Activated CD4-positive, alpha-beta memory T cell treated with anti-CD3 and anti-CD28 coated beads for 36 hours (primary cell): ENCODE measurements at regions not wholly inside any gene's neighbourhood (a gene's known extent, or its start where the extent isn't known, plus 50 kb on each side); places are given as distances from the start of the nearest gene placed in this dataset.
"Not testable (repeated sequence)": the region's sequence is repeated elsewhere in the genome, so short reads cannot be mapped to it uniquely, and the experiment has no call there.

ENCODE experiments used
- CTCF ChIA-PET: fragments of 350-600 bp; sonication (Branson Sonifier 250); formaldehyde crosslinking; loops from one replicate; lab custom pipeline; 2021; ENCODE audit warnings: antibody characterized with exemption, inconsistent platforms; lab: Charles Lee
- POLR2A ChIA-PET: fragments of 350-600 bp; sonication (Branson Sonifier 250); formaldehyde crosslinking; loops from one replicate; lab custom pipeline; 2021; ENCODE audit warnings: antibody characterized with exemption; lab: Charles Lee
- DNase-seq: peaks from one replicate; pipeline ENCODE4 v3.0.0-alpha.2; 2020
- H3K27ac Mint-ChIP-seq: one replicate; pipeline ENCODE4 v1.8.0; 2021; ENCODE audit warnings: mixed read lengths
- H3K27me3 Mint-ChIP-seq: one replicate; pipeline ENCODE4 v1.8.0; 2021; ENCODE audit warnings: mixed read lengths
- H3K36me3 Mint-ChIP-seq: one replicate; pipeline ENCODE4 v1.8.0; 2021; ENCODE audit warnings: mixed read lengths
- H3K4me1 Mint-ChIP-seq: one replicate; pipeline ENCODE4 v1.8.0; 2021; ENCODE audit warnings: low read depth, mixed read lengths
- H3K4me3 Mint-ChIP-seq: one replicate; pipeline ENCODE4 v1.8.0; 2021; ENCODE audit warnings: mild to moderate bottlenecking, mixed read lengths
- H3K9me3 Mint-ChIP-seq: one replicate; pipeline ENCODE4 v1.8.0; 2021; ENCODE audit warnings: mixed read lengths
- intact Hi-C: fragments of 100-400 bp; cut with micrococcal nuclease; formaldehyde crosslinking; loops from one replicate; pipeline ENCODE4 v1.15.1; 2023

DNA sequence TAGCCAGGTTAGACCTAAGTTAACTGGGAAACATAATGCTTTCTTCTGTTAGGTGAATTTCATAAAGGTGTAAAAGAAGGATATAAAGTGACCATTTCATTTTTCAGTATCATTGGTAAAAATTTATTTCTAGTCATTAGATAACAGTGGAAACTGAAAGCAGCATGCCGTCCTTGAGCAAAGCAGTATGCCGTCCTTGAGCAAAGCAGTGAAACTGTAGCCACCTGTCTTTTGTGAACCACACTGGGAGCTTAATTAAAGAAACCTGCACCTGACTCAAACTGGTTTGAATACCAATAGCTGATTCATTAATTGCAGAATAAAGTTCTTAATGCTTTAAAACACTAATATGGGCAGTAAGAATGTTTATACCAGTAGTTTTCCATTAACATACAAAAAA is 281.5 kb upstream of the OR4C13 start:
- H3K4me1 Mint-ChIP-seq, DNase-seq, H3K4me3 Mint-ChIP-seq, H3K9me3 Mint-ChIP-seq, POLR2A ChIA-PET, H3K27ac Mint-ChIP-seq, intact Hi-C loops, H3K27me3 Mint-ChIP-seq, CTCF ChIA-PET, H3K36me3 Mint-ChIP-seq: not testable (repeated sequence)

- H3K4me3 Mint-ChIP-seq, H3K4me1 Mint-ChIP-seq, intact Hi-C loops, H3K36me3 Mint-ChIP-seq, H3K27ac Mint-ChIP-seq, POLR2A ChIA-PET, CTCF ChIA-PET, H3K27me3 Mint-ChIP-seq, DNase-seq: not testable (repeated sequence)
- peaks cover 18% of the 10 kb centered on the region for H3K9me3 Mint-ChIP-seq
Measured at GRCh38 chr11:49702121-49702520, 250.1 kb upstream of the OR4C13 start.

DNA sequence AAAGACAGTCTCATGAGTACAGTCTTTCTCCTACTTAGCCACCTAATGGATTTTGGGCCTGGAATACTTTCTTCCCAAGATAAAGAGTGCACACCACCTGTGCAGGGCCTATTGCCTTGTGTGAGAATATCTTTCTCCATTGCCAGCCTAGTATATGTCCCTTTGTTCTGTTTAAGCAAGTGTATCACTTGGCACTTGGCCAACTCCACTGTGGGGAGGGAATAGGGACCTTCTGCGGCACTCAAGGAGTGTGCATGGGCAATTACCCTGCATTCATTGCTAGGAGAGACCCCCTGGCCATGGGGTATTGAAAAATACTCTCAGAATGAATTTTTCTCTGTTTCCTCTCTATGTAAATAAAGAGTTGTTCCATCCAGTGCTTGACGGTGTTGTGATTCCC is 201.7 kb upstream of the OR4C13 start:
- H3K27me3 Mint-ChIP-seq, H3K4me3 Mint-ChIP-seq, intact Hi-C loops, DNase-seq, CTCF ChIA-PET, POLR2A ChIA-PET, H3K27ac Mint-ChIP-seq, H3K36me3 Mint-ChIP-seq, H3K4me1 Mint-ChIP-seq: not testable (repeated sequence)
- peaks cover 22% of the 10 kb centered on the region for H3K9me3 Mint-ChIP-seq

GRCh38 chr11:49750960-49751359 is 201.2 kb upstream of the OR4C13 start:
- intact Hi-C loops, CTCF ChIA-PET: not testable (repeated sequence)

GRCh38 chr11:49780791-49781190 is 171.4 kb upstream of the OR4C13 start:
- H3K4me1 Mint-ChIP-seq, intact Hi-C loops, DNase-seq, H3K27ac Mint-ChIP-seq, H3K27me3 Mint-ChIP-seq, H3K9me3 Mint-ChIP-seq, H3K36me3 Mint-ChIP-seq, CTCF ChIA-PET, H3K4me3 Mint-ChIP-seq, POLR2A ChIA-PET: not testable (repeated sequence)

More at GRCh38 chr11:49750960-49751359, 201.2 kb upstream of the OR4C13 start:
- DNase-seq, POLR2A ChIA-PET, H3K4me1 Mint-ChIP-seq, H3K4me3 Mint-ChIP-seq, H3K27ac Mint-ChIP-seq, H3K27me3 Mint-ChIP-seq, H3K36me3 Mint-ChIP-seq: not testable (repeated sequence)
- H3K9me3 Mint-ChIP-seq, result peaks cover 17% of the 10 kb centered on the region

DNA sequence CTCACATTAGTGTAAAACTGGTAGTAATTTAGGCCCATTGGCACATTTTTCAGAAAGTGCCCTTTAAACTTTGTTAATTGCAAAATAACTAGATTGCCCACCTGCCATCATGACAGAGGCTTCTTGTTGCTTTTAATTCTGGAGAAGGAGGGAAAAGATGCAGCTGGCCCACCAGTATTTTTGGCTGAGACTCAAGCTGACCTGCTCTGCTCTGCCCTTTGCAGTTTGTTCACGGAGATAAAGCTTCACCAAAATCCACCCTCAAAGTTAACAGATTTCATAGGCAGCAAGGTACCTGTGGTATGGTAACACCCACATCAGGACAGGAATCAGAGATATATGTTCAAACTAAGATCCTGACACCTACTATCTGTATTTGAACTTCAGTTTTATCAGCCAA is 170.2 kb upstream of the OR4C13 start:
- H3K4me1 Mint-ChIP-seq, H3K36me3 Mint-ChIP-seq, POLR2A ChIA-PET, DNase-seq, CTCF ChIA-PET, intact Hi-C loops, H3K4me3 Mint-ChIP-seq, H3K27ac Mint-ChIP-seq, H3K9me3 Mint-ChIP-seq, H3K27me3 Mint-ChIP-seq: not testable (repeated sequence)

- H3K9me3 Mint-ChIP-seq, H3K27me3 Mint-ChIP-seq, DNase-seq, H3K4me3 Mint-ChIP-seq, H3K4me1 Mint-ChIP-seq, H3K27ac Mint-ChIP-seq, POLR2A ChIA-PET, H3K36me3 Mint-ChIP-seq, intact Hi-C loops, CTCF ChIA-PET: not testable (repeated sequence)
Measured at GRCh38 chr11:49783841-49784240, 168.3 kb upstream of the OR4C13 start.

DNA sequence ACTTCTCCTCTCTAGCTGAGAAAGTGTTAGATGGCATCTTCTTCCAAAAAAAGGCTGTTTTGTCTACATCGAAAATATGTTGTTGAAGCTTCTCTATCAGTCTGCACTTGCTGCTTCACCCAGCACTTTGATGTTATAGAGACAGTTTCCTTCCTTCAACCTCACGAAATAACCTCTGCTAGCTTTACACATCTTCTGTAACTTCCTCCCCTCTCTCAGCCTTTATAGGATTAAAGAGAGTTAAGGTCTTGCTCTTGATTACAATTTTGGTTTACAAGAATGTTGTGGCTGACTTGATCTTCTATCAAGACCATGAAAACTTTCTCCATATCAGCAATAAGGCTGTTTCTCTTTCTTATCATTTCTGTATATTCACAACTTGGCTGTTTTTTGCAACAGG is 162.4 kb upstream of the OR4C13 start:
- POLR2A ChIA-PET, H3K27ac Mint-ChIP-seq, DNase-seq, CTCF ChIA-PET, intact Hi-C loops, H3K4me3 Mint-ChIP-seq, H3K36me3 Mint-ChIP-seq, H3K27me3 Mint-ChIP-seq, H3K4me1 Mint-ChIP-seq: not testable (repeated sequence)
- H3K9me3 Mint-ChIP-seq, result peaks cover 11% of the 10 kb centered on the region

DNA sequence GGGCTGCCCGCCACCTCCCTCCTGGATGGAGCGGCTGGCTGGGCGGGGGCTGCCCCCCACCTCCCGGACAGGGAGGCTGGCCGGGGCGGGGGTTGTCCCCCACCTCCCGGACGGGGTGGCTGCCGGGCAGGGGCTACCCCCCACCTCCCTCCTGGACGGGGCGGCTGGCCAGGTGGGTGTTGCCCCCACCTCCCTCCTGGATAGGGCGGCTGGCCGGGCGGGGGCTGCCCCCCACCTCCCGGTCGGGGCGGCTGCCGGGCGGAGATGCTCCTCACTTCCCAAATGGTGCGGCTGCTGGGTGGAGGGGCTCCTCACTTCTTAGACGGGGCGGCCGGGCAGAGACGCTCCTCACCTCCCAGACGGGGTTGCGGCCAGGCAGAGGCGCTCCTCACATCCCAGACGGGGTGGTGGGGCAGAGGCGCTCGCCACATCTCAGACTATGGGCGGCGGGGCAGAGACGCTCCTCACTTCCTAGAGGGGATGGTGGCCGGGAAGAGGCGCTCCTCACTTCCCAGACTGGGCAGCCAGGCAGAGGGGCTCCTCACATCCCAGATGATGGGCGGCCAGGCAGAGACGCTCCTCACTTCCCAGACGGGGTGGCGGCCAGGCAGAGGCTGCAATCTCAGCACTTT is 153.9 kb upstream of the OR4C13 start:
- H3K36me3 Mint-ChIP-seq, CTCF ChIA-PET, DNase-seq, H3K27ac Mint-ChIP-seq, intact Hi-C loops, POLR2A ChIA-PET, H3K4me1 Mint-ChIP-seq, H3K4me3 Mint-ChIP-seq, H3K27me3 Mint-ChIP-seq, H3K9me3 Mint-ChIP-seq: not testable (repeated sequence)

- H3K27ac Mint-ChIP-seq, H3K27me3 Mint-ChIP-seq, DNase-seq, H3K4me1 Mint-ChIP-seq, CTCF ChIA-PET, H3K36me3 Mint-ChIP-seq, intact Hi-C loops, POLR2A ChIA-PET, H3K9me3 Mint-ChIP-seq, H3K4me3 Mint-ChIP-seq: not testable (repeated sequence)
Measured at GRCh38 chr11:49817705-49818430, 134.3 kb upstream of the OR4C13 start.

- H3K27ac Mint-ChIP-seq, H3K27me3 Mint-ChIP-seq, H3K4me1 Mint-ChIP-seq, H3K9me3 Mint-ChIP-seq, H3K36me3 Mint-ChIP-seq, intact Hi-C loops, POLR2A ChIA-PET, H3K4me3 Mint-ChIP-seq, DNase-seq, CTCF ChIA-PET: not testable (repeated sequence)
Measured at GRCh38 chr11:49823188-49823587, 129.0 kb upstream of the OR4C13 start.

DNA sequence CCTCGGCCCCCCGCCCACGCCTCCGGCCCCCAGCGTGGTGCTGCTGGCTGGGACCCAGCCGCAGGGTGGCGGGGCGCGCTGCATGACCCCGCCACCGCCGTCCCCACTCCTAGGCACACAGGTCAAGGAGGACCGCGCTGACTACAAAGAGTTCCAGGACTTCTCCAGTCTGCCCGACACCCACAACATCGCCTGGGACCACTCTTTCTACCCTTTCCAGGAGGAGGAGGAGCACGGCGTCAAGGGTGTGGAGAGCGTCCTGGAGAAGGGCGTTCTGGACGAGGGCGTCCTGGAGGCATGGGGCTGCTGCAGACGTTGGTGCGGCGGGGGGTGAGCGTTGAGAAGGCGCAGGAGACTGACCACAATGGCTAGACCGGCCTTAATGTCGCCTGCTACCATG is 101.7 kb upstream of the OR4C13 start:
- POLR2A ChIA-PET, H3K4me1 Mint-ChIP-seq: not testable (repeated sequence)

DNA sequence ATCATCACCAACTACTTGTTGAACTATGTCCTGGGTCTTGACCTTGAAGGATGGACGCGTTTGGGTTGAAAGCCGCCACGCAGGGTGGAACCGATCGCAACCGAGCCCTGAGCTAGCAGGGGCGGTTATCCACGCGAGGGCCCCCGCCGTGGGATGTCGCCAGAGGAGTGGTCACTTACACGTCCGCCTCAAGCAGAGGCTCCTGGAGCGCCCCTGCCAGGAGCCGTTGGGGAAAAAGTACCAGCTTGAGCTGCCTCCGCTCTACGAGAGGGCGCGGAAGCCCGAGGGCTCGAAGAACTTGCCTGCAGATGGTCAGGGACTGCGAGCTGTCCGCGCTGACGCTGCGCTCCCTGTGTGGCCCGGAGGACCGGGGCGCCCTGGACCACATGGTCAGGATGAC is 100.7 kb upstream of the OR4C13 start:
- Mint-ChIP-seq H3K27ac (no peak overlapping the region), H3K27me3 (no peaks in the 10 kb centered on the region), H3K9me3 (peaks cover 8% of the 10 kb centered on the region), H3K36me3 (no peaks in the 10 kb centered on the region), H3K4me1 (no peaks in the 10 kb centered on the region), H3K4me3 (no peak overlapping the region)
- no peak for DNase-seq
- ChIA-PET POLR2A (no interaction called here), CTCF (no interaction called here)
- intact Hi-C loops, result no loop called here

More for the DNA sequence above, 101.7 kb upstream of the OR4C13 start:
- H3K27ac Mint-ChIP-seq, DNase-seq, H3K9me3 Mint-ChIP-seq, H3K36me3 Mint-ChIP-seq, H3K4me3 Mint-ChIP-seq, intact Hi-C loops, CTCF ChIA-PET, H3K27me3 Mint-ChIP-seq: not testable (repeated sequence)
